Inferior parietal cortex (tissue), 1 donor: ENCODE measurements at regions not wholly inside any gene's neighbourhood (a gene's known extent, or its start where the extent isn't known, plus 50 kb on each side); places are given as distances from the start of the nearest gene placed in this dataset.
"Not testable (repeated sequence)": the region's sequence is repeated elsewhere in the genome, so short reads cannot be mapped to it uniquely, and the experiment has no call there.

Experiments used
- DNase-seq: peaks from one replicate; pipeline ENCODE4 v3.0.0-alpha.2; 2016; ENCODE audit errors: extremely low spot score

GRCh38 chr20:12072221-12072953 lies 154.7 kb downstream of the BTBD3 start:
- DNase-seq = no peak

- DNase-seq = no peak
These were observed 155.2 kb downstream of the BTBD3 start for GRCh38 chr20:12072954-12073264.

- no peak for DNase-seq
These were observed 156.5 kb downstream of the BTBD3 start for GRCh38 chr20:12074111-12074655.

- DNase-seq = no peak
These were observed 158.5 kb downstream of the BTBD3 start for GRCh38 chr20:12076200-12076599.

- DNase-seq = no peak
These were observed 160.2 kb downstream of the BTBD3 start for GRCh38 chr20:12077875-12078274.

GRCh38 chr20:12079490-12079889 lies 161.8 kb downstream of the BTBD3 start:
- no peak for DNase-seq

GRCh38 chr20:12083269-12083668 lies 165.6 kb downstream of the BTBD3 start:
- no peak for DNase-seq

GRCh38 chr20:12084482-12084881 lies 166.8 kb downstream of the BTBD3 start:
- DNase-seq = no peak

- DNase-seq = peak; percentile 40
These were observed 168.7 kb downstream of the BTBD3 start for GRCh38 chr20:12086359-12086758.

GRCh38 chr20:12090920-12091319 lies 173.2 kb downstream of the BTBD3 start:
- no peak for DNase-seq

GRCh38 chr20:12093057-12093796 lies 175.5 kb downstream of the BTBD3 start:
- no peak for DNase-seq

- DNase-seq = not testable (repeated sequence)
These were observed 176.1 kb downstream of the BTBD3 start for GRCh38 chr20:12093797-12094190.

- no peak for DNase-seq
These were observed 177.7 kb downstream of the BTBD3 start for GRCh38 chr20:12095180-12095920.

GRCh38 chr20:12098421-12098820 lies 180.7 kb downstream of the BTBD3 start:
- DNase-seq = peak; percentile 29

- no peak for DNase-seq
These were observed 191.2 kb downstream of the BTBD3 start for GRCh38 chr20:12108846-12109245.

GRCh38 chr20:12110274-12110673 lies 192.6 kb downstream of the BTBD3 start:
- DNase-seq = no peak

GRCh38 chr20:12110711-12111110 lies 193.0 kb downstream of the BTBD3 start:
- no peak for DNase-seq

- DNase-seq = no peak
These were observed 193.9 kb downstream of the BTBD3 start for GRCh38 chr20:12111431-12112088.

GRCh38 chr20:12112089-12112474 lies 194.4 kb downstream of the BTBD3 start:
- no peak for DNase-seq

- DNase-seq = no peak
These were observed 195.0 kb downstream of the BTBD3 start for GRCh38 chr20:12112665-12113064.

- DNase-seq = no peak
These were observed 195.4 kb downstream of the BTBD3 start for GRCh38 chr20:12113075-12113467.
